Lung (tissue), 11 donors: ENCODE measurements at regions not wholly inside any gene's neighbourhood (a gene's known extent, or its start where the extent isn't known, plus 50 kb on each side); places are given as distances from the start of the nearest gene placed in this dataset.
A peak's percentile ranks its signal among the peaks of the same experiment; 100 is the strongest.

Source experiments
- ATAC-seq: fragments of 200-7000 bp; cut with Tn5 transposase; one replicate; pipeline ENCODE4 v1.9.1; 2020; ENCODE audit warnings: moderate number of reproducible peaks; ENCODE audit not compliant: insufficient read depth, low FRiP score
- DNase-seq, 3 donors: peaks; one replicate each; pipeline ENCODE4 v3.0.0-alpha.2; 2013 to 2017
- H3K27ac ChIP-seq, 2 donors: one replicate each; pipeline ENCODE4 v1.5.1; 2013; ENCODE audit warnings: mild to moderate bottlenecking in 2 of 2, moderate library complexity in 2 of 2, control low read depth in 1 of 2, inconsistent platforms in 1 of 2, low read depth in 1 of 2, low read length in 1 of 2
- H3K27me3 ChIP-seq, 3 donors: one replicate each; pipeline ENCODE4 v1.5.1; 2013; ENCODE audit warnings: low read length in 2 of 3; ENCODE audit not compliant: control insufficient read depth in 3 of 3, insufficient read depth in 3 of 3
- H3K36me3 ChIP-seq, 4 donors: one replicate each; pipeline ENCODE4 v1.5.1; 2013; ENCODE audit warnings: low read length in 4 of 4, mild to moderate bottlenecking in 1 of 4, moderate library complexity in 1 of 4; ENCODE audit not compliant: control insufficient read depth in 4 of 4, insufficient read depth in 4 of 4
- H3K4me1 ChIP-seq, 5 donors: one replicate each; pipeline ENCODE4 v1.5.1; 2013; ENCODE audit warnings: low read length in 5 of 5, mild to moderate bottlenecking in 2 of 5, moderate library complexity in 1 of 5; ENCODE audit not compliant: control insufficient read depth in 5 of 5, insufficient read depth in 5 of 5
- H3K4me3 ChIP-seq: one replicate; pipeline ENCODE4 v1.5.1; 2013; ENCODE audit warnings: mild to moderate bottlenecking, control low read depth, moderate library complexity
- H3K9ac ChIP-seq, 2 donors: one replicate each; pipeline ENCODE4 v1.5.1; 2013; ENCODE audit warnings: low read length in 2 of 2, control low read depth in 1 of 2; ENCODE audit not compliant: insufficient read depth in 1 of 2
- H3K9me3 ChIP-seq, 4 donors: one replicate each; pipeline ENCODE4 v1.5.1; 2013; ENCODE audit warnings: low read length in 3 of 4, mild to moderate bottlenecking in 1 of 4, moderate library complexity in 1 of 4; ENCODE audit not compliant: control insufficient read depth in 4 of 4, insufficient read depth in 3 of 4
- CTCF ChIP-seq: IDR thresholded peaks from 2 replicates; pipeline ENCODE4 v1.5.1; 2012; ENCODE audit warnings: mild to moderate bottlenecking; ENCODE audit errors: control extremely low read depth, extremely low read depth
- WGBS, 2 donors: extraction: QIAGEN DNeasy Blood & Tissue Kit; methylation state at CpG; one replicate each; pipeline ENCODE4 v1.1.7; 2013; 5-methylcytosine and 5-hydroxymethylcytosine counted together
- donor health status: control.
- donor health status: control.
- donor health status: Bipolar disorder and iron deficiency.
- donor health status: healthy.
- donor health status: DM: yes; HTN: yes; CAD: no.

DNA sequence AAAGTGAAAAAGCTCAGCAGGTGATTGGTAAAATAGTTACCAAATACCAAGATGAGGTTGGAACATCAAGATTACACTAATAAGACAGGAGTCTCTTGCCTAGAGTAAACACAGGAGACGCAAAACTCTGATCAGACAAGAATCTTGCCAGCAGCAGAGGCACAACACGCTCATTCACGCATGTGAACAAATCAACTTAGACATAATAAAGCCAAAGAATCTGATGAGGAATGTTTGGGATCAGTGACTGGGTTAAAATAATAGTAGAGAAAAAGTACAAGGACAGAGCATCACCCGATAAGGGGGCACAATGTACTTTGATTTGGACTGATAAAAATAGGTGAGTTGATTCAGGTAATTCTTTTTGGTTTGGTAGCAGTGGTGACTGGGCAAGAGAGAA lies 159.5 kb upstream of the GRIP1 start:
- Histone ChIP-seq H3K9ac (no peak overlapping the region), H3K9me3 (no peaks in the 10 kb centered on the region), H3K27ac (no peak overlapping the region), H3K36me3 (no peaks in the 10 kb centered on the region), H3K4me1 (no peaks in the 10 kb centered on the region), H3K27me3 (no peaks in the 10 kb centered on the region), H3K4me3 (no peak overlapping the region)
- DNase-seq, result no peak
- 83 to 89% methylated on average over 4 of the region's 4 CpGs for WGBS, 2 donors
- no peak for ATAC-seq
- TF ChIP-seq CTCF, result no peak

DNA sequence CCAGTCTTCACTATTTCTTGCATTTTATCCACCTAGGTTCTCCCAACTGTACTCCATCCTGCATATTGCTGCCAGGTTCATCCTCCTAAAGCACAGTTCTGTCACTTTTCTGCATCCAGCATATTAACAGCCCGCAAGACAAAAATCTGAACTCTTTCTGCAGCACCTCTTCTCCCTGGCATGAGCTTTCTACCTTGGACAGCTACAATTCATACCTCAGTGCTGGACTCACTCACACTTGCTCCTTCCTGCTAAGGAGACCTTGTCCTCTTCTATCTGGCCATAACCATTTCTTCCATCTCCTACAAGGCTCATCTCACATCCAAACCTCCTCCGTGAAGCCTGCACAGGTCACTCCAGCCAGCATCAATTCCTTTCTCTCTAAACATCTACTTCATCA lies 170.1 kb upstream of the GRIP1 start:
- Histone ChIP-seq H3K9me3 (no peaks in the 10 kb centered on the region), H3K9ac (no peak overlapping the region), H3K4me1 (peaks cover 0 to 17% (median 0%) of the 10 kb centered on the region in 5 donors), H3K36me3 (no peaks in the 10 kb centered on the region), H3K27ac (no peak overlapping the region), H3K27me3 (no peaks in the 10 kb centered on the region), H3K4me3 (no peak overlapping the region)
- ATAC-seq, result no peak
- TF ChIP-seq CTCF, result no peak
- 91 to 93% methylated on average over 2 of the region's 2 CpGs for WGBS, 2 donors
- DNase-seq, result no peak

GRCh38 chr12:66851134-66851533 lies 172.3 kb upstream of the GRIP1 start:
- no peak for TF ChIP-seq CTCF
- WGBS, 2 donors, result 20 to 56% methylated on average over 5 of the region's 5 CpGs
- Histone ChIP-seq H3K4me3 (no peak overlapping the region), H3K27me3 (no peaks in the 10 kb centered on the region), H3K36me3 (no peaks in the 10 kb centered on the region), H3K9me3 (no peaks in the 10 kb centered on the region), H3K27ac (no peak overlapping the region), H3K9ac (no peak overlapping the region), H3K4me1 (peaks cover 0 to 17% (median 0%) of the 10 kb centered on the region in 5 donors)
- no peak for DNase-seq
- ATAC-seq, result no peak

- H3K27me3 ChIP-seq, result no peaks in the 10 kb centered on the region
- WGBS, 2 donors, result 19 to 29% methylated on average over 2 of the region's 2 CpGs
- H3K27ac ChIP-seq, result no peak overlapping the region
- no peak overlapping the region for H3K4me3 ChIP-seq
- no peak overlapping the region for H3K9ac ChIP-seq
- no peak for ATAC-seq
- peak in 2 of 3 donors; percentile 59 to 68 for DNase-seq
- H3K4me1 ChIP-seq, result peaks cover 0 to 17% (median 0%) of the 10 kb centered on the region in 5 donors
- no peaks in the 10 kb centered on the region for H3K36me3 ChIP-seq
- TF ChIP-seq CTCF, result no peak
- H3K9me3 ChIP-seq, result no peaks in the 10 kb centered on the region
Measured at GRCh38 chr12:66852091-66852490, 173.2 kb upstream of the GRIP1 start.
